Gastrocnemius medialis (tissue), 4 donors: ENCODE measurements at regions not wholly inside any gene's neighbourhood (a gene's known extent, or its start where the extent isn't known, plus 50 kb on each side); places are given as distances from the start of the nearest gene placed in this dataset.

ENCODE experiments used
- ATAC-seq, 2 donors: fragments of 150-250 bp; one replicate each; pipeline ENCODE4 v1.9.1; 2016
- DNase-seq, 2 donors: peaks; one replicate each; pipeline ENCODE4 v3.0.0-alpha.2; 2019
- H3K27ac ChIP-seq, 4 donors: fragments of 200-600 bp; sonication (generic); 1 replicate in 1 of 4; 2 replicates in 3 of 4; pipeline ENCODE4 v1.5.1; 2016 to 2018; ENCODE audit warnings: mild to moderate bottlenecking in 2 of 4, moderate library complexity in 1 of 4
- H3K27me3 ChIP-seq, 3 donors: fragments of 200-600 bp; sonication (generic) in 2 of 3; 1 replicate in 1 of 3; 2 replicates in 2 of 3; pipeline versions ENCODE4 v1.5.1 to v1.6.0; 2016 to 2019; ENCODE audit warnings: mild to moderate bottlenecking in 1 of 3, moderate library complexity in 1 of 3
- H3K36me3 ChIP-seq, 2 donors: fragments of 200-600 bp; sonication (generic) in 1 of 2; one replicate each; pipeline ENCODE4 v1.5.1; 2017 to 2018
- H3K4me1 ChIP-seq, 2 donors: fragments of 200-600 bp; sonication (generic) in 1 of 2; one replicate each; pipeline ENCODE4 v1.5.1; 2016 to 2017; ENCODE audit warnings: mild to moderate bottlenecking in 2 of 2
- H3K4me3 ChIP-seq, 4 donors: fragments of 200-600 bp; sonication (generic) in 3 of 4; 1 replicate in 1 of 4; 2 replicates in 3 of 4; pipeline ENCODE4 v1.5.1; 2016 to 2019; ENCODE audit warnings: mild to moderate bottlenecking in 2 of 4
- H3K9me3 ChIP-seq, 3 donors: fragments of 200-600 bp; sonication (generic) in 2 of 3; 1 replicate in 1 of 3; 2 replicates in 2 of 3; pipeline ENCODE4 v1.5.1; 2016 to 2019
- CTCF ChIP-seq, 5 experiments: fragments of 450-650 bp in 3 of 5; fragments of 200-600 bp in 2 of 5; sonication (generic) in 2 of 5; IDR thresholded peaks in 4 of 5; conservative IDR thresholded peaks in 1 of 5; 1 replicate in 4 of 5; 2 replicates in 1 of 5; pipeline ENCODE4 v1.5.1; 2016 to 2019; ENCODE audit warnings: antibody characterized with exemption in 5 of 5, mild to moderate bottlenecking in 3 of 5, moderate library complexity in 3 of 5
- POLR2A ChIP-seq, 2 donors: fragments of 450-650 bp; IDR thresholded peaks; one replicate each; pipeline ENCODE4 v1.6.1; 2017; ENCODE audit warnings: antibody characterized with exemption in 2 of 2, mild to moderate bottlenecking in 2 of 2, moderate library complexity in 2 of 2
- in situ Hi-C, 4 donors: fragments of 200-750 bp; cut with MboI; loops; one replicate each; pipeline versions ENCODE4 v1.15.0 to v1.8.0; 2017; ENCODE audit warnings: low sequenced_read_pairs in 4 of 4
- intact Hi-C: fragments of 100-400 bp; cut with DNase I; formaldehyde crosslinking; loops from one replicate; pipeline ENCODE4 v1.15.1; 2023; ENCODE audit warnings: low total_unique reads

- in situ Hi-C loops (no loop called here), intact Hi-C loops (no loop called here)
- ATAC-seq = no peak
- Histone ChIP-seq H3K27ac (no peak overlapping the region), H3K4me1 (peaks cover 11 to 13% of the 10 kb centered on the region in 2 donors), H3K36me3 (no peaks in the 10 kb centered on the region), H3K9me3 (no peaks in the 10 kb centered on the region), H3K27me3 (no peaks in the 10 kb centered on the region), H3K4me3 (no peak overlapping the region)
- no peak for TF ChIP-seq CTCF (IDR thresholded peaks at IDR 0.05 in 4 of 5, conservative IDR thresholded peaks at IDR 0.05 in 1 of 5)
- TF ChIP-seq POLR2A (IDR thresholded peaks at IDR 0.05) = no peak
- DNase-seq = no peak
Measured at GRCh38 chr5:67297802-67298532, 101.4 kb upstream of the CD180 start.

- DNase-seq (no peak), ATAC-seq (no peak)
- intact Hi-C loops = no loop called here
- no peaks in the 10 kb centered on the region for H3K27me3 ChIP-seq
- no peak overlapping the region for H3K4me3 ChIP-seq
- TF ChIP-seq CTCF (IDR thresholded peaks at IDR 0.05 in 4 of 5, conservative IDR thresholded peaks at IDR 0.05 in 1 of 5) = no peak
- in situ Hi-C loops = no loop called here
- H3K36me3 ChIP-seq = no peaks in the 10 kb centered on the region
- peaks cover 11 to 13% of the 10 kb centered on the region in 2 donors for H3K4me1 ChIP-seq
- no peak overlapping the region for H3K27ac ChIP-seq
- no peaks in the 10 kb centered on the region for H3K9me3 ChIP-seq
Measured at GRCh38 chr5:67297376-67297775, 100.8 kb upstream of the CD180 start.

GRCh38 chr5:67294266-67294938 is 97.8 kb upstream of the CD180 start:
- no peak for TF ChIP-seq CTCF (IDR thresholded peaks at IDR 0.05 in 4 of 5, conservative IDR thresholded peaks at IDR 0.05 in 1 of 5)
- no peak for TF ChIP-seq POLR2A (IDR thresholded peaks at IDR 0.05)
- in situ Hi-C loops = no loop called here
- intact Hi-C loops = no loop called here
- no peaks in the 10 kb centered on the region for H3K27me3 ChIP-seq
- H3K36me3 ChIP-seq = no peaks in the 10 kb centered on the region
- H3K4me3 ChIP-seq = no peak overlapping the region
- DNase-seq = no peak
- no peak for ATAC-seq
- H3K4me1 ChIP-seq = no peaks in the 10 kb centered on the region
- H3K9me3 ChIP-seq = no peaks in the 10 kb centered on the region
- H3K27ac ChIP-seq = no peak overlapping the region

GRCh38 chr5:67293226-67293625 is 96.6 kb upstream of the CD180 start:
- H3K4me3 ChIP-seq = no peak overlapping the region
- no peak for DNase-seq
- no peaks in the 10 kb centered on the region for H3K9me3 ChIP-seq
- H3K36me3 ChIP-seq = no peaks in the 10 kb centered on the region
- H3K27me3 ChIP-seq = no peaks in the 10 kb centered on the region
- in situ Hi-C loops = no loop called here
- no peaks in the 10 kb centered on the region for H3K4me1 ChIP-seq
- no peak for TF ChIP-seq CTCF (IDR thresholded peaks at IDR 0.05 in 4 of 5, conservative IDR thresholded peaks at IDR 0.05 in 1 of 5)
- TF ChIP-seq POLR2A (IDR thresholded peaks at IDR 0.05) = no peak
- no peak overlapping the region for H3K27ac ChIP-seq
- intact Hi-C loops = no loop called here
- no peak for ATAC-seq
